T-cell (primary cell): ENCODE measurements at regions not wholly inside any gene's neighbourhood (a gene's known extent, or its start where the extent isn't known, plus 50 kb on each side); places are given as distances from the start of the nearest gene placed in this dataset.
A peak's percentile ranks its signal among the peaks of the same experiment; 100 is the strongest.

Experiments
- ATAC-seq, 4 experiments: fragments of 200-7000 bp in 3 of 4; fragments of 150-1000 bp in 1 of 4; cut with Tn5 transposase; replicated peaks in 1 of 4; 1 replicate in 3 of 4; 2 replicates in 1 of 4; pipeline ENCODE4 v1.10.0; 2021; ENCODE audit warnings: moderate library complexity in 3 of 4, mild to moderate bottlenecking in 2 of 4, moderate number of reproducible peaks in 1 of 4
- CTCF ChIA-PET, 2 donors: fragments of 300-600 bp; sonication (Branson Sonifier 250); formaldehyde crosslinking; loops; one replicate each; lab custom pipeline; 2022; ENCODE audit warnings: antibody characterized with exemption in 2 of 2; lab: Charles Lee
- POLR2A ChIA-PET, 2 donors: fragments of 300-600 bp; sonication (Branson Sonifier 250); formaldehyde crosslinking; loops; one replicate each; lab custom pipeline; 2022; ENCODE audit warnings: antibody characterized with exemption in 2 of 2; lab: Charles Lee
- DNase-seq, 35 experiments: peaks; one replicate each; pipeline versions ENCODE4 v3.0.0 to v3.0.0-alpha.2; 2013 to 2023
- H3K27ac ChIP-seq: one replicate; pipeline ENCODE4 v1.5.1; 2013; ENCODE audit warnings: low read length
- H3K27me3 ChIP-seq, 2 experiments: replicated peaks in 1 of 2; 1 replicate in 1 of 2; 2 replicates in 1 of 2; pipeline versions ENCODE4 v1.6.1 to v1.7.0; 2013; ENCODE audit warnings: low read length in 1 of 2, mixed read lengths in 1 of 2; ENCODE audit not compliant: control insufficient read depth in 2 of 2, insufficient read depth in 2 of 2; ENCODE audit errors: extremely low read depth in 1 of 2
- H3K36me3 ChIP-seq, 2 donors: 1 replicate in 1 of 2; 2 replicates in 1 of 2; pipeline versions ENCODE4 v1.6.1 to v1.7.0; 2013; ENCODE audit warnings: low read length in 1 of 2; ENCODE audit not compliant: control insufficient read depth in 2 of 2, insufficient read depth in 1 of 2; ENCODE audit errors: extremely low read depth in 1 of 2
- H3K4me1 ChIP-seq, 2 experiments: 1 replicate in 1 of 2; 2 replicates in 1 of 2; pipeline versions ENCODE4 v1.6.1 to v1.7.0; 2013; ENCODE audit warnings: low read length in 2 of 2, mixed read lengths in 1 of 2; ENCODE audit not compliant: insufficient read depth in 2 of 2, control insufficient read depth in 1 of 2; ENCODE audit errors: extremely low read depth in 1 of 2
- H3K4me3 ChIP-seq, 2 donors: 1 replicate in 1 of 2; 2 replicates in 1 of 2; pipeline versions ENCODE4 v1.5.1 to v1.7.0; 2013; ENCODE audit warnings: mild to moderate bottlenecking in 2 of 2, low read length in 1 of 2, moderate library complexity in 1 of 2; ENCODE audit not compliant: control insufficient read depth in 1 of 2; ENCODE audit errors: extremely low read depth in 1 of 2
- H3K9me3 ChIP-seq: 2 replicates; pipeline ENCODE4 v1.7.0; 2013
- H3K27ac Mint-ChIP-seq, 2 donors: one replicate each; pipeline ENCODE4 v1.8.0; 2020 to 2021; ENCODE audit warnings: mild to moderate bottlenecking in 2 of 2, mixed read lengths in 2 of 2
- H3K27me3 Mint-ChIP-seq, 2 donors: one replicate each; pipeline ENCODE4 v1.8.0; 2021 to 2022; ENCODE audit warnings: mixed read lengths in 2 of 2
- H3K36me3 Mint-ChIP-seq: one replicate; pipeline ENCODE4 v1.8.0; 2021; ENCODE audit warnings: mixed read lengths
- H3K4me1 Mint-ChIP-seq, 3 donors: one replicate each; pipeline ENCODE4 v1.8.0; 2020 to 2022; ENCODE audit warnings: mixed read lengths in 3 of 3, mild to moderate bottlenecking in 1 of 3
- H3K4me3 Mint-ChIP-seq, 3 donors: one replicate each; pipeline ENCODE4 v1.8.0; 2020 to 2022; ENCODE audit warnings: mild to moderate bottlenecking in 3 of 3, mixed read lengths in 3 of 3, moderate library complexity in 3 of 3
- H3K9me3 Mint-ChIP-seq, 3 donors: one replicate each; pipeline ENCODE4 v1.8.0; 2020 to 2022; ENCODE audit warnings: mixed read lengths in 3 of 3
- WGBS: methylation state at CpG from one replicate; pipeline ENCODE4 v1.1.5; 2013; ENCODE audit warnings: missing lambda C conversion rate; ENCODE audit not compliant: insufficient coverage; 5-methylcytosine and 5-hydroxymethylcytosine counted together

DNA sequence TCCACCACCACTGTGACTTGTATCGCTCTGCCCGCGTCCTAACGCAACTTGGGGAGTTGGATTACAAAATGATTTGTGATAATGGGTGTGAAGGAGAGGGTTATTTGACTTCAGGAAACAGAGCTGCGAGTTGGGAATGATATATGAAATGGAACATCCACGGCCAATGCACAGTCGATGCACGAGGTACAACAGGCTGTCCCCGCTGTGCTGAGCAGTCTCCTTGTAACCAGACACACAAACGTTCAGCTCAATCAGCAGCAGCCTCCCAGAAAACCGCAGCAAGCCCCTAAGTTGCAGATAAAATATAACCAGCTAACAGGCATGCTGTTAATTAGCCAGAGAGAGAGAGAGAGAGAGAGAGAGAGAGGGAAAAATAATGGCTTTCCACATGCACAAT lies 332.7 kb upstream of the MGMT start:
- Mint-ChIP-seq H3K36me3 (no peaks in the 10 kb centered on the region), H3K27me3 (peaks cover 5 to 7% of the 10 kb centered on the region in 2 donors), H3K4me3 (no peak overlapping the region), H3K27ac (no peak overlapping the region), H3K9me3 (no peaks in the 10 kb centered on the region), H3K4me1 (peaks cover 0 to 6% (median 0%) of the 10 kb centered on the region in 3 donors)
- Histone ChIP-seq H3K9me3 (no peaks in the 10 kb centered on the region), H3K4me3 (no peak overlapping the region), H3K4me1 (no peaks in the 10 kb centered on the region), H3K27ac (no peak overlapping the region), H3K27me3 (peaks cover 0 to 6% of the 10 kb centered on the region in 2 experiments), H3K36me3 (no peaks in the 10 kb centered on the region)
- CTCF ChIA-PET: interaction anchor here in 1 of 2 donors (0.5 kb wide), 1 partner anchor 191 kb away, joined by 3 read pairs; no protein-coding TSS in a partner anchor
- no peak for ATAC-seq
- 91% methylated on average over 7 of the region's 11 CpGs for WGBS
- no peak for DNase-seq
- POLR2A ChIA-PET: interaction anchor here in 1 of 2 donors (0.7 kb wide), 1 partner anchor 60 kb away, joined by 5 read pairs; no protein-coding TSS in a partner anchor

- H3K4me1 Mint-ChIP-seq: peaks cover 0 to 6% (median 2%) of the 10 kb centered on the region in 3 donors
- ChIA-PET POLR2A (no interaction called here), CTCF (no interaction called here)
- Histone ChIP-seq H3K27me3 (peaks cover 0 to 6% of the 10 kb centered on the region in 2 experiments), H3K9me3 (no peaks in the 10 kb centered on the region), H3K36me3 (no peaks in the 10 kb centered on the region), H3K4me1 (peaks cover 0 to 2% of the 10 kb centered on the region in 2 experiments), H3K27ac (no peak overlapping the region), H3K4me3 (no peak overlapping the region)
- no peak overlapping the region for H3K27ac Mint-ChIP-seq
- WGBS: 57% methylated on average over 2 of the region's 5 CpGs
- ATAC-seq: no peak
- no peak for DNase-seq
- H3K27me3 Mint-ChIP-seq: peaks cover 2 to 12% of the 10 kb centered on the region in 2 donors
- H3K36me3 Mint-ChIP-seq: no peaks in the 10 kb centered on the region
- H3K4me3 Mint-ChIP-seq: no peak overlapping the region
- H3K9me3 Mint-ChIP-seq: no peaks in the 10 kb centered on the region
These were observed 331.4 kb upstream of the MGMT start for GRCh38 chr10:129135624-129136023.

- WGBS: 83% methylated on average over 5 of the region's 9 CpGs
- POLR2A ChIA-PET: no interaction called here
- H3K27ac Mint-ChIP-seq: no peak overlapping the region
These were observed 331.0 kb upstream of the MGMT start for GRCh38 chr10:129136074-129136473.

GRCh38 chr10:129136951-129137350 lies 330.1 kb upstream of the MGMT start:
- Histone ChIP-seq H3K36me3 (no peaks in the 10 kb centered on the region), H3K27ac (no peak overlapping the region), H3K27me3 (peaks cover 0 to 10% of the 10 kb centered on the region in 2 experiments), H3K4me1 (peaks cover 0 to 3% of the 10 kb centered on the region in 2 experiments), H3K4me3 (no peak overlapping the region), H3K9me3 (no peaks in the 10 kb centered on the region)
- Mint-ChIP-seq H3K9me3 (no peaks in the 10 kb centered on the region), H3K4me1 (peaks cover 0 to 6% (median 5%) of the 10 kb centered on the region in 3 donors), H3K36me3 (no peaks in the 10 kb centered on the region), H3K27me3 (peaks cover 0 to 13% of the 10 kb centered on the region in 2 donors), H3K4me3 (no peak overlapping the region), H3K27ac (no peak overlapping the region)
- ChIA-PET POLR2A (no interaction called here), CTCF (no interaction called here)
- ATAC-seq: no peak
- DNase-seq: no peak
- WGBS: 94% methylated on average over 10 of the region's 19 CpGs

More at GRCh38 chr10:129136074-129136473, 331.0 kb upstream of the MGMT start:
- Mint-ChIP-seq H3K27me3 (peaks cover 0 to 13% of the 10 kb centered on the region in 2 donors), H3K4me3 (no peak overlapping the region), H3K4me1 (peaks cover 0 to 6% (median 5%) of the 10 kb centered on the region in 3 donors), H3K36me3 (no peaks in the 10 kb centered on the region), H3K9me3 (no peaks in the 10 kb centered on the region)
- DNase-seq: no peak
- H3K27me3 ChIP-seq: peaks cover 0 to 9% of the 10 kb centered on the region in 2 experiments
- ATAC-seq: no peak
- no peak overlapping the region for H3K4me3 ChIP-seq
- no peak overlapping the region for H3K27ac ChIP-seq
- no peaks in the 10 kb centered on the region for H3K9me3 ChIP-seq
- CTCF ChIA-PET: no interaction called here
- H3K4me1 ChIP-seq: peaks cover 0 to 3% of the 10 kb centered on the region in 2 experiments
- H3K36me3 ChIP-seq: no peaks in the 10 kb centered on the region

DNA sequence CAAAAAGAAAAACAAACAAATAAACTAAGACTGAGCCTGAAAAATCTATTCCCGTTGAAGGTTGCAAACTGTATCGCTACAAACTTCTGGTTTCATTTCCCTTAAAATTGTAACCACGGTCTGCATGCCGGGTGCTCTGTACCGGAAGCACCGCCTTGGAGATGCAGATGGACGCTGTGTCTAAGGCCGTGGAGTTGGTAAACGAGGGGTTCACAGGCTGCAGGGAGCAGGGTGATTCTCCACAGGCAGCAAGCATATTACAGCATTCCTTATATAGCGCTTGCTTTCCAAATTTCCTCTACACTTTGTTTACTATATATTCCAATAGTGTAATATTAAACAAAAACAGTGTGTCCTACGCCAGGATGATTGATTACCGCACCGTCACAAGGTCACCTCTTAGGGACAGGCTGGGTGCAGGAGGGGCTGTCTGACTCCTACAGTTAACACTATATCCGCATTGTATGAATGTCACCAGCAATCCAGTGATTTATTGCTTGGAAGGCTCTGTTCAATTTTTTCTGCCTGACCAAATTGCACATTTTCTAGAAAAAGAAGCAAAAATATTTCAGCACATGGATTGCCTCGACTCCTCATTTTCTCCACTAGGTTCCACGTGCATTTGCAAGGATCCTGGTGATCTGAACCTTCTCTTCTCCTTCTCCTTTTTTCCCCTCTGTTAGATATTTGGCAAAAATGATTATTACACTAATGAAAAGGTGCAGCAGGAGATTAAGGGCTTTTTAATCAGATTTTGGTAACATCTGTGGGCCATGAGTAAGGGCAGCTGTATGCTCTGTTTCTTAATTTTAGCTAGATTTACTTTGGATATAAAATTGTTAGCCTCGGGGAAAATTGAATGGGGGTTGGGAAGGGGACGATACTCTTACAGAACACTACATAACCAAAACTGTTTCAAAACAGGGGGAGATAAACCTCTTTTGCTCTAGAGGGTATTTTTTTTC lies 325.8 kb upstream of the MGMT start:
- H3K4me3 Mint-ChIP-seq: peak overlapping the region in 1 of 3 donors; percentile 18
- DNase-seq (no peak), ATAC-seq (peak in 1 of 4 experiments; percentile 36)
- ChIA-PET POLR2A (no interaction called here), CTCF (no interaction called here)
- Histone ChIP-seq H3K4me1 (peaks cover 0 to 3% of the 10 kb centered on the region in 2 experiments), H3K36me3 (no peaks in the 10 kb centered on the region), H3K4me3 (no peak overlapping the region), H3K27me3 (peaks cover 0 to 4% of the 10 kb centered on the region in 2 experiments), H3K27ac (no peak overlapping the region), H3K9me3 (no peaks in the 10 kb centered on the region)
- H3K27ac Mint-ChIP-seq: no peak overlapping the region
- no peaks in the 10 kb centered on the region for H3K9me3 Mint-ChIP-seq
- WGBS: 61% methylated on average over 6 of the region's 18 CpGs
- peaks cover 0 to 6% (median 5%) of the 10 kb centered on the region in 3 donors for H3K4me1 Mint-ChIP-seq
- H3K27me3 Mint-ChIP-seq: peaks cover 2 to 9% of the 10 kb centered on the region in 2 donors
- H3K36me3 Mint-ChIP-seq: no peaks in the 10 kb centered on the region

DNA sequence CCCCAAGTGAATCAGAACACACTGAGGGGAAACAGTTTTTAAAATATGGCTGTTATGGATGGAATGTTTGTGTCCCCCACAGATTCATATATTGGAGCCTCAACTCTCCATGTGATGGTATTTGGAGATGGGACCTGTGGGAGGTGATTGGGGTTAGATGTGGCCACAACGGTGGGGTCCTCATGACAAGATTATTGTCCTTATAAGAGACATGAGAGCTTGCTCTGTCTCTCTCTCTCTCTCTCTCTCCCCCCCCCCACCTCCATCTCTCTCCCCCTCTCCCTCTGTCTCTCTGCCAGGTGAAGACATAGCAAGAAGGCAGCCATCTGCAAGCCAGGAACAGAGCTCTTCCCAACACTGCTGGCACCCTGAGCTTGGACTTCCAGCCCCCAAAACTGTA lies 315.8 kb upstream of the MGMT start:
- H3K27me3 ChIP-seq: no peaks in the 10 kb centered on the region
- H3K4me1 ChIP-seq: no peaks in the 10 kb centered on the region
- Mint-ChIP-seq H3K27ac (no peak overlapping the region), H3K36me3 (no peaks in the 10 kb centered on the region), H3K27me3 (peaks cover 1 to 6% of the 10 kb centered on the region in 2 donors), H3K4me1 (no peaks in the 10 kb centered on the region), H3K9me3 (peaks cover 0 to 14% (median 3%) of the 10 kb centered on the region in 3 donors), H3K4me3 (no peak overlapping the region)
- H3K27ac ChIP-seq: no peak overlapping the region
- H3K9me3 ChIP-seq: no peaks in the 10 kb centered on the region
- H3K36me3 ChIP-seq: no peaks in the 10 kb centered on the region
- H3K4me3 ChIP-seq: no peak overlapping the region
- no peak for ATAC-seq
- ChIA-PET POLR2A (interaction anchor here in 1 of 2 donors (0.6 kb wide), 1 partner anchor 897 kb away, joined by 9 read pairs; no protein-coding TSS in a partner anchor), CTCF (no interaction called here)
- WGBS: no CpG with 5 or more reads among the region's 1 CpG
- no peak for DNase-seq
